ENCODE measurements at regions not wholly inside any gene's neighbourhood (a gene's known extent, or its start where the extent isn't known, plus 50 kb on each side); places are given as distances from the start of the nearest gene placed in this dataset.

- Histone ChIP-seq H3F3A (ENCODE audit: insufficient read depth) (no peaks in the 10 kb centered on the region), H3K9ac (ENCODE audit: low read length) (no peak overlapping the region), H3K36me3 (ENCODE audit: low read length) (no peaks in the 10 kb centered on the region), H3K4me3 (ENCODE audit: insufficient read depth, low read length, poor library complexity, severe bottlenecking) (no peak overlapping the region), H3K27ac (ENCODE audit: low read depth, low read length) (no peak overlapping the region), H3K27me3 (ENCODE audit: low read length) (no peaks in the 10 kb centered on the region), H3K79me2 (ENCODE audit: insufficient read depth, low read length) (no peaks in the 10 kb centered on the region), H3K9me3 (ENCODE audit: insufficient read depth, low read length) (peaks cover 7% of the 10 kb centered on the region; the same call in 1 of the 2 replicates), H3K4me2 (ENCODE audit: low read depth, low read length, poor library complexity, severe bottlenecking) (no peak overlapping the region), H2AFZ (ENCODE audit: low read depth, low read length, severe bottlenecking) (no peak overlapping the region), H4K20me1 (ENCODE audit: low read depth, low read length) (no peaks in the 10 kb centered on the region), H3K9me2 (replicated peaks; ENCODE audit: insufficient read depth, low read length) (no peaks in the 10 kb centered on the region)
- TF ChIP-seq EZH2phosphoT487 (conservative IDR thresholded peaks at IDR 0.05; ENCODE audit: low read length) = no peak
- TF ChIP-seq CTCF (IDR thresholded peaks at IDR 0.05; ENCODE audit: insufficient read depth, low read length, poor library complexity, severe bottlenecking) = no peak
Observed at GRCh38 chr1:81225789-81226602, 574.7 kb upstream of the ADGRL2 start.

- TF ChIP-seq EZH2phosphoT487 (conservative IDR thresholded peaks at IDR 0.05; ENCODE audit: low read length) (no peak), CTCF (IDR thresholded peaks at IDR 0.05; ENCODE audit: insufficient read depth, low read length, poor library complexity, severe bottlenecking) (no peak)
- H3K36me3 ChIP-seq (ENCODE audit: low read length) = no peaks in the 10 kb centered on the region
- no peak overlapping the region for H3K9ac ChIP-seq (ENCODE audit: low read length)
- no peaks in the 10 kb centered on the region for H3K79me2 ChIP-seq (ENCODE audit: insufficient read depth, low read length)
- no peaks in the 10 kb centered on the region for H3F3A ChIP-seq (ENCODE audit: insufficient read depth)
- H3K9me2 ChIP-seq (replicated peaks; ENCODE audit: insufficient read depth, low read length) = no peaks in the 10 kb centered on the region
- no peak overlapping the region for H3K4me2 ChIP-seq (ENCODE audit: low read depth, low read length, poor library complexity, severe bottlenecking)
- no peak overlapping the region for H2AFZ ChIP-seq (ENCODE audit: low read depth, low read length, severe bottlenecking)
- no peak overlapping the region for H3K4me3 ChIP-seq (ENCODE audit: insufficient read depth, low read length, poor library complexity, severe bottlenecking)
- H3K27ac ChIP-seq (ENCODE audit: low read depth, low read length) = no peak overlapping the region
- no peaks in the 10 kb centered on the region for H4K20me1 ChIP-seq (ENCODE audit: low read depth, low read length)
- peaks cover 12% of the 10 kb centered on the region; the same call in 1 of the 2 replicates for H3K9me3 ChIP-seq (ENCODE audit: insufficient read depth, low read length)
- H3K27me3 ChIP-seq (ENCODE audit: low read length) = no peaks in the 10 kb centered on the region
Observed at GRCh38 chr1:81224222-81224621, 576.5 kb upstream of the ADGRL2 start.

- no peaks in the 10 kb centered on the region for H4K20me1 ChIP-seq (ENCODE audit: low read depth, low read length)
- TF ChIP-seq CTCF (IDR thresholded peaks at IDR 0.05; ENCODE audit: insufficient read depth, low read length, poor library complexity, severe bottlenecking) = no peak
- no peak for TF ChIP-seq EZH2phosphoT487 (conservative IDR thresholded peaks at IDR 0.05; ENCODE audit: low read length)
- H3K9ac ChIP-seq (ENCODE audit: low read length) = no peak overlapping the region
- no peaks in the 10 kb centered on the region for H3K79me2 ChIP-seq (ENCODE audit: insufficient read depth, low read length)
- no peak overlapping the region for H2AFZ ChIP-seq (ENCODE audit: low read depth, low read length, severe bottlenecking)
- no peak overlapping the region for H3K4me3 ChIP-seq (ENCODE audit: insufficient read depth, low read length, poor library complexity, severe bottlenecking)
- H3F3A ChIP-seq (ENCODE audit: insufficient read depth) = no peaks in the 10 kb centered on the region
- no peak overlapping the region for H3K27ac ChIP-seq (ENCODE audit: low read depth, low read length)
- no peak overlapping the region for H3K4me2 ChIP-seq (ENCODE audit: low read depth, low read length, poor library complexity, severe bottlenecking)
- no peaks in the 10 kb centered on the region for H3K36me3 ChIP-seq (ENCODE audit: low read length)
- H3K27me3 ChIP-seq (ENCODE audit: low read length) = no peaks in the 10 kb centered on the region
- peaks cover 12% of the 10 kb centered on the region; the same call in 1 of the 2 replicates for H3K9me3 ChIP-seq (ENCODE audit: insufficient read depth, low read length)
- no peaks in the 10 kb centered on the region for H3K9me2 ChIP-seq (replicated peaks; ENCODE audit: insufficient read depth, low read length)
Observed at GRCh38 chr1:81221564-81221963, 579.2 kb upstream of the ADGRL2 start.

All from SU-DHL-6 (cell line).